GM19328 (cell line): ENCODE measurements at regions not wholly inside any gene's neighbourhood (a gene's known extent, or its start where the extent isn't known, plus 50 kb on each side); places are given as distances from the start of the nearest gene placed in this dataset.
"Not testable (repeated sequence)": the region's sequence is repeated elsewhere in the genome, so short reads cannot be mapped to it uniquely, and the experiment has no call there.

Experiments used
- ATAC-seq: cut with Tn5 transposase; IDR thresholded peaks from one replicate; pipeline ENCODE4 v1.9.1; 2021; ENCODE audit warnings: mild to moderate bottlenecking, moderate library complexity; ENCODE audit not compliant: unreplicated experiment

- ATAC-seq, result not testable (repeated sequence)
These were observed 200.3 kb upstream of the IVNS1ABP start for GRCh38 chr1:185517301-185517700.

- no peak for ATAC-seq
These were observed 198.7 kb upstream of the IVNS1ABP start for GRCh38 chr1:185515696-185516095.

- no peak for ATAC-seq
These were observed 197.3 kb upstream of the IVNS1ABP start for GRCh38 chr1:185514311-185514710.

- no peak for ATAC-seq
These were observed 195.4 kb upstream of the IVNS1ABP start for GRCh38 chr1:185512442-185512841.

GRCh38 chr1:185501099-185501498, 184.1 kb upstream of the IVNS1ABP start:
- no peak for ATAC-seq

GRCh38 chr1:185500001-185500626, 183.1 kb upstream of the IVNS1ABP start:
- no peak for ATAC-seq

- no peak for ATAC-seq
These were observed 181.2 kb upstream of the IVNS1ABP start for GRCh38 chr1:185498207-185498606.

GRCh38 chr1:185497177-185497576, 180.1 kb upstream of the IVNS1ABP start:
- no peak for ATAC-seq

GRCh38 chr1:185495898-185496297, 178.9 kb upstream of the IVNS1ABP start:
- ATAC-seq, result no peak

GRCh38 chr1:185495007-185495406, 178.0 kb upstream of the IVNS1ABP start:
- no peak for ATAC-seq

GRCh38 chr1:185492089-185492825, 175.2 kb upstream of the IVNS1ABP start:
- no peak for ATAC-seq

- ATAC-seq, result no peak
These were observed 174.6 kb upstream of the IVNS1ABP start for GRCh38 chr1:185491604-185492003.

- no peak for ATAC-seq
These were observed 173.9 kb upstream of the IVNS1ABP start for GRCh38 chr1:185490924-185491323.

- no peak for ATAC-seq
These were observed 172.4 kb upstream of the IVNS1ABP start for GRCh38 chr1:185489406-185489805.

- no peak for ATAC-seq
These were observed 171.8 kb upstream of the IVNS1ABP start for GRCh38 chr1:185488808-185489207.

GRCh38 chr1:185487936-185488335, 170.9 kb upstream of the IVNS1ABP start:
- no peak for ATAC-seq

- ATAC-seq, result no peak
These were observed 170.0 kb upstream of the IVNS1ABP start for GRCh38 chr1:185487026-185487425.

- ATAC-seq, result no peak
These were observed 169.3 kb upstream of the IVNS1ABP start for GRCh38 chr1:185486346-185486745.

GRCh38 chr1:185483664-185484450, 166.8 kb upstream of the IVNS1ABP start:
- ATAC-seq, result no peak

GRCh38 chr1:185483217-185483616, 166.2 kb upstream of the IVNS1ABP start:
- ATAC-seq, result no peak

GRCh38 chr1:185480545-185480944, 163.5 kb upstream of the IVNS1ABP start:
- ATAC-seq, result no peak

GRCh38 chr1:185479796-185480195, 162.8 kb upstream of the IVNS1ABP start:
- ATAC-seq, result no peak
